HepG2 (cell line): ENCODE measurements at regions not wholly inside any gene's neighbourhood (a gene's known extent, or its start where the extent isn't known, plus 50 kb on each side); places are given as distances from the start of the nearest gene placed in this dataset.

Experiments
- FOXO4 ChIP-seq: sonication (generic); formaldehyde crosslinking; conservative IDR thresholded peaks from 2 replicates; pipeline ENCODE4 v1.8.1; 2023; ENCODE audit warnings: missing genetic modification reagents
- HIVEP1 ChIP-seq: sonication (generic); formaldehyde crosslinking; IDR thresholded peaks from 2 replicates; pipeline ENCODE4 v1.4.0; 2020; ENCODE audit warnings: mild to moderate bottlenecking, missing genetic modification reagents
- JUND ChIP-seq: sonication (generic); formaldehyde crosslinking; IDR thresholded peaks from 2 replicates; pipeline ENCODE4 v1.8.0; 2022; ENCODE audit warnings: mild to moderate bottlenecking, missing genetic modification reagents
- NR2F2 ChIP-seq: IDR thresholded peaks from 2 replicates; pipeline ENCODE4 v1.6.1; 2012; ENCODE audit warnings: low read depth, inconsistent platforms, borderline replicate concordance
- SP1 ChIP-seq, 2 experiments: fragments of 450-650 bp in 1 of 2; sonication (generic) in 1 of 2; formaldehyde crosslinking in 1 of 2; IDR thresholded peaks; 2 replicates each; pipeline versions ENCODE4 v1.4.0 to v1.6.1; 2016 to 2020; ENCODE audit warnings: missing genetic modification reagents in 1 of 2
- SP5 ChIP-seq: IDR thresholded peaks from 2 replicates; pipeline ENCODE4 v1.6.1; 2016; ENCODE audit warnings: low read depth, borderline replicate concordance
- TARDBP ChIP-seq: sonication (generic); formaldehyde crosslinking; IDR thresholded peaks from 2 replicates; pipeline ENCODE4 v1.8.0; 2022; ENCODE audit warnings: mild to moderate bottlenecking, missing genetic modification reagents
- ZMAT3 ChIP-seq: sonication (generic); formaldehyde crosslinking; conservative IDR thresholded peaks from 2 replicates; pipeline ENCODE4 v1.7.0; 2021; ENCODE audit warnings: missing genetic modification reagents
- ZNF558 ChIP-seq: sonication (generic); formaldehyde crosslinking; IDR thresholded peaks from 2 replicates; pipeline ENCODE4 v1.9.0; 2022; ENCODE audit warnings: mild to moderate bottlenecking, missing genetic modification reagents, borderline replicate concordance
- ZNF589 ChIP-seq: sonication (generic); formaldehyde crosslinking; conservative IDR thresholded peaks from 2 replicates; pipeline ENCODE4 v1.8.0; 2022; ENCODE audit warnings: mild to moderate bottlenecking, moderate library complexity, missing genetic modification reagents
- ZSCAN21 ChIP-seq: sonication (generic); formaldehyde crosslinking; IDR thresholded peaks from 2 replicates; pipeline ENCODE4 v1.8.0; 2022; ENCODE audit warnings: mild to moderate bottlenecking, missing genetic modification reagents, moderate library complexity, borderline replicate concordance
- TF ChIP-seq, protein P1 (sequence below): IDR thresholded peaks from 2 replicates; pipeline ENCODE4 v1.6.1; 2016; ENCODE audit warnings: low read depth, missing genetic modification reagents, missing compliant biosample characterization
- TF ChIP-seq, protein P2 (sequence below): sonication (generic); formaldehyde crosslinking; IDR thresholded peaks from 2 replicates; pipeline ENCODE4 v1.5.1; 2020; ENCODE audit warnings: mild to moderate bottlenecking, moderate library complexity, missing genetic modification reagents
- TF ChIP-seq, protein P3 (sequence below): fragments of 450-650 bp; IDR thresholded peaks from 2 replicates; pipeline ENCODE4 v1.6.1; 2017; ENCODE audit warnings: mild to moderate bottlenecking
- TF ChIP-seq, protein P4 (sequence below): sonication (generic); formaldehyde crosslinking; IDR thresholded peaks from 2 replicates; pipeline ENCODE4 v1.4.0; 2020; ENCODE audit warnings: missing genetic modification reagents, borderline replicate concordance

GRCh38 chr4:114287079-114287696, 307.7 kb upstream of the ARSJ start (continued):
- TF ChIP-seq, protein P1, sequence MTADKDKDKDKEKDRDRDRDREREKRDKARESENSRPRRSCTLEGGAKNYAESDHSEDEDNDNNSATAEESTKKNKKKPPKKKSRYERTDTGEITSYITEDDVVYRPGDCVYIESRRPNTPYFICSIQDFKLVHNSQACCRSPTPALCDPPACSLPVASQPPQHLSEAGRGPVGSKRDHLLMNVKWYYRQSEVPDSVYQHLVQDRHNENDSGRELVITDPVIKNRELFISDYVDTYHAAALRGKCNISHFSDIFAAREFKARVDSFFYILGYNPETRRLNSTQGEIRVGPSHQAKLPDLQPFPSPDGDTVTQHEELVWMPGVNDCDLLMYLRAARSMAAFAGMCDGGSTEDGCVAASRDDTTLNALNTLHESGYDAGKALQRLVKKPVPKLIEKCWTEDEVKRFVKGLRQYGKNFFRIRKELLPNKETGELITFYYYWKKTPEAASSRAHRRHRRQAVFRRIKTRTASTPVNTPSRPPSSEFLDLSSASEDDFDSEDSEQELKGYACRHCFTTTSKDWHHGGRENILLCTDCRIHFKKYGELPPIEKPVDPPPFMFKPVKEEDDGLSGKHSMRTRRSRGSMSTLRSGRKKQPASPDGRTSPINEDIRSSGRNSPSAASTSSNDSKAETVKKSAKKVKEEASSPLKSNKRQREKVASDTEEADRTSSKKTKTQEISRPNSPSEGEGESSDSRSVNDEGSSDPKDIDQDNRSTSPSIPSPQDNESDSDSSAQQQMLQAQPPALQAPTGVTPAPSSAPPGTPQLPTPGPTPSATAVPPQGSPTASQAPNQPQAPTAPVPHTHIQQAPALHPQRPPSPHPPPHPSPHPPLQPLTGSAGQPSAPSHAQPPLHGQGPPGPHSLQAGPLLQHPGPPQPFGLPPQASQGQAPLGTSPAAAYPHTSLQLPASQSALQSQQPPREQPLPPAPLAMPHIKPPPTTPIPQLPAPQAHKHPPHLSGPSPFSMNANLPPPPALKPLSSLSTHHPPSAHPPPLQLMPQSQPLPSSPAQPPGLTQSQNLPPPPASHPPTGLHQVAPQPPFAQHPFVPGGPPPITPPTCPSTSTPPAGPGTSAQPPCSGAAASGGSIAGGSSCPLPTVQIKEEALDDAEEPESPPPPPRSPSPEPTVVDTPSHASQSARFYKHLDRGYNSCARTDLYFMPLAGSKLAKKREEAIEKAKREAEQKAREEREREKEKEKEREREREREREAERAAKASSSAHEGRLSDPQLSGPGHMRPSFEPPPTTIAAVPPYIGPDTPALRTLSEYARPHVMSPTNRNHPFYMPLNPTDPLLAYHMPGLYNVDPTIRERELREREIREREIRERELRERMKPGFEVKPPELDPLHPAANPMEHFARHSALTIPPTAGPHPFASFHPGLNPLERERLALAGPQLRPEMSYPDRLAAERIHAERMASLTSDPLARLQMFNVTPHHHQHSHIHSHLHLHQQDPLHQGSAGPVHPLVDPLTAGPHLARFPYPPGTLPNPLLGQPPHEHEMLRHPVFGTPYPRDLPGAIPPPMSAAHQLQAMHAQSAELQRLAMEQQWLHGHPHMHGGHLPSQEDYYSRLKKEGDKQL (CRISPR knock-in tag), result no peak
- TF ChIP-seq, protein P2, sequence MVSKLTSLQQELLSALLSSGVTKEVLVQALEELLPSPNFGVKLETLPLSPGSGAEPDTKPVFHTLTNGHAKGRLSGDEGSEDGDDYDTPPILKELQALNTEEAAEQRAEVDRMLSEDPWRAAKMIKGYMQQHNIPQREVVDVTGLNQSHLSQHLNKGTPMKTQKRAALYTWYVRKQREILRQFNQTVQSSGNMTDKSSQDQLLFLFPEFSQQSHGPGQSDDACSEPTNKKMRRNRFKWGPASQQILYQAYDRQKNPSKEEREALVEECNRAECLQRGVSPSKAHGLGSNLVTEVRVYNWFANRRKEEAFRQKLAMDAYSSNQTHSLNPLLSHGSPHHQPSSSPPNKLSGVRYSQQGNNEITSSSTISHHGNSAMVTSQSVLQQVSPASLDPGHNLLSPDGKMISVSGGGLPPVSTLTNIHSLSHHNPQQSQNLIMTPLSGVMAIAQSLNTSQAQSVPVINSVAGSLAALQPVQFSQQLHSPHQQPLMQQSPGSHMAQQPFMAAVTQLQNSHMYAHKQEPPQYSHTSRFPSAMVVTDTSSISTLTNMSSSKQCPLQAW (CRISPR knock-in tag), result 0 out of 2 replicates have a peak, but pooled peaks have one; percentile 35
- TF ChIP-seq, protein P3, sequence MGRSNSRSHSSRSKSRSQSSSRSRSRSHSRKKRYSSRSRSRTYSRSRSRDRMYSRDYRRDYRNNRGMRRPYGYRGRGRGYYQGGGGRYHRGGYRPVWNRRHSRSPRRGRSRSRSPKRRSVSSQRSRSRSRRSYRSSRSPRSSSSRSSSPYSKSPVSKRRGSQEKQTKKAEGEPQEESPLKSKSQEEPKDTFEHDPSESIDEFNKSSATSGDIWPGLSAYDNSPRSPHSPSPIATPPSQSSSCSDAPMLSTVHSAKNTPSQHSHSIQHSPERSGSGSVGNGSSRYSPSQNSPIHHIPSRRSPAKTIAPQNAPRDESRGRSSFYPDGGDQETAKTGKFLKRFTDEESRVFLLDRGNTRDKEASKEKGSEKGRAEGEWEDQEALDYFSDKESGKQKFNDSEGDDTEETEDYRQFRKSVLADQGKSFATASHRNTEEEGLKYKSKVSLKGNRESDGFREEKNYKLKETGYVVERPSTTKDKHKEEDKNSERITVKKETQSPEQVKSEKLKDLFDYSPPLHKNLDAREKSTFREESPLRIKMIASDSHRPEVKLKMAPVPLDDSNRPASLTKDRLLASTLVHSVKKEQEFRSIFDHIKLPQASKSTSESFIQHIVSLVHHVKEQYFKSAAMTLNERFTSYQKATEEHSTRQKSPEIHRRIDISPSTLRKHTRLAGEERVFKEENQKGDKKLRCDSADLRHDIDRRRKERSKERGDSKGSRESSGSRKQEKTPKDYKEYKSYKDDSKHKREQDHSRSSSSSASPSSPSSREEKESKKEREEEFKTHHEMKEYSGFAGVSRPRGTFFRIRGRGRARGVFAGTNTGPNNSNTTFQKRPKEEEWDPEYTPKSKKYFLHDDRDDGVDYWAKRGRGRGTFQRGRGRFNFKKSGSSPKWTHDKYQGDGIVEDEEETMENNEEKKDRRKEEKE, result no peak
- TF ChIP-seq ZSCAN21 (CRISPR knock-in tag), result no peak
- TF ChIP-seq ZNF589, result no peak
- no peak for TF ChIP-seq NR2F2
- TF ChIP-seq ZMAT3 (CRISPR knock-in tag), result no peak
- TF ChIP-seq SP1 (IDR thresholded peaks at IDR 0.05), result no peak
- TF ChIP-seq SP1 (CRISPR knock-in tag; IDR thresholded peaks at IDR 0.05), result no peak
- TF ChIP-seq JUND (CRISPR knock-in tag), result no peak
- TF ChIP-seq, protein P4, sequence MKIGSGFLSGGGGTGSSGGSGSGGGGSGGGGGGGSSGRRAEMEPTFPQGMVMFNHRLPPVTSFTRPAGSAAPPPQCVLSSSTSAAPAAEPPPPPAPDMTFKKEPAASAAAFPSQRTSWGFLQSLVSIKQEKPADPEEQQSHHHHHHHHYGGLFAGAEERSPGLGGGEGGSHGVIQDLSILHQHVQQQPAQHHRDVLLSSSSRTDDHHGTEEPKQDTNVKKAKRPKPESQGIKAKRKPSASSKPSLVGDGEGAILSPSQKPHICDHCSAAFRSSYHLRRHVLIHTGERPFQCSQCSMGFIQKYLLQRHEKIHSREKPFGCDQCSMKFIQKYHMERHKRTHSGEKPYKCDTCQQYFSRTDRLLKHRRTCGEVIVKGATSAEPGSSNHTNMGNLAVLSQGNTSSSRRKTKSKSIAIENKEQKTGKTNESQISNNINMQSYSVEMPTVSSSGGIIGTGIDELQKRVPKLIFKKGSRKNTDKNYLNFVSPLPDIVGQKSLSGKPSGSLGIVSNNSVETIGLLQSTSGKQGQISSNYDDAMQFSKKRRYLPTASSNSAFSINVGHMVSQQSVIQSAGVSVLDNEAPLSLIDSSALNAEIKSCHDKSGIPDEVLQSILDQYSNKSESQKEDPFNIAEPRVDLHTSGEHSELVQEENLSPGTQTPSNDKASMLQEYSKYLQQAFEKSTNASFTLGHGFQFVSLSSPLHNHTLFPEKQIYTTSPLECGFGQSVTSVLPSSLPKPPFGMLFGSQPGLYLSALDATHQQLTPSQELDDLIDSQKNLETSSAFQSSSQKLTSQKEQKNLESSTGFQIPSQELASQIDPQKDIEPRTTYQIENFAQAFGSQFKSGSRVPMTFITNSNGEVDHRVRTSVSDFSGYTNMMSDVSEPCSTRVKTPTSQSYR (CRISPR knock-in tag), result peak; percentile 98
- TF ChIP-seq ZNF558 (CRISPR knock-in tag), result no peak
- peak; percentile 65; the same call in 1 of the 2 replicates for TF ChIP-seq TARDBP (CRISPR knock-in tag)
- no peak for TF ChIP-seq FOXO4 (CRISPR knock-in tag)
- no peak for TF ChIP-seq HIVEP1 (CRISPR knock-in tag)
- no peak for TF ChIP-seq SP5 (CRISPR knock-in tag)
